ENCODE measurements at regions not wholly inside any gene's neighbourhood (a gene's known extent, or its start where the extent isn't known, plus 50 kb on each side); places are given as distances from the start of the nearest gene placed in this dataset.

DNA sequence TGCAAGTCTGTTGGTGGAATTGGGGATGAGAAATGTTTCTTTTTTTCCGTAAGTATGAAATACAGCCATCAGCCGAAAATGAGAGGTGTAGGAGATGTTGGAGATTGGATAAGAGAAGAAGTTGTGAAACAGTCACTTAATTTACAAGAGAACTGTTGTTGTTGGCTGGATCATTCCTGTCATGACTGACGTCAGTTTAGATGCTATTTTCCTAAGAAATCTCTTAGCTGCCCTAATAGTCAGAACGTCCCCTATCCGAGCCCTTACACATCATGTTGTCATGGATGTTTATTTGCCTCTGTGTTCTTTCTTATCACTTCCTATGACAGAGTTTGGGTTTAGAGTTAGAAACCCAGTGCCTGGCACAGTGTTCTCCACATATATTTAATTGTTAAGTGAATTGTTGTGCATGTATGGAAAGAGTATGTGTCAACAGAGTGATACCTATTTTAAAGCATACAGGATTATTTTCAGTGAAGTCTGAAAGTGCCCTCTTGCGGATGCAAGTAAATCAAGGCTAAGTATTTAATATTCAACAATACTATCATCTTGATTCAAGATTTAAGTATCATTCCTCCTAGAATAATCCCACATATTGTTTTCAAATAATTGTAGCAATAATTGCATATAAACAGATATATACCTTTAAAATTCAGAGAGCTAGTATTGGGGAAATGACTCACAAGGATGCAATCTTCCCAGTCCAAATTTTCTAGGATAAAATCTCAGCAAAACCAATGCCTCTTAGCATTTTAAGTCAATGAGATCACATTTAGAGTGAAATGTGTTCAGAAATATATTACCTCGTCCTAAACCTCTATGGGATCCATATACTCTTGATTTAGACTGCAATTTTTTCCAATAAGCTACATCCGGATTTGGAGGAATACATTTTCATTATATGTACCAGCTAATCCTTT is 309.9 kb upstream of the NOX3 start:
- TF ChIP-seq, protein P1, sequence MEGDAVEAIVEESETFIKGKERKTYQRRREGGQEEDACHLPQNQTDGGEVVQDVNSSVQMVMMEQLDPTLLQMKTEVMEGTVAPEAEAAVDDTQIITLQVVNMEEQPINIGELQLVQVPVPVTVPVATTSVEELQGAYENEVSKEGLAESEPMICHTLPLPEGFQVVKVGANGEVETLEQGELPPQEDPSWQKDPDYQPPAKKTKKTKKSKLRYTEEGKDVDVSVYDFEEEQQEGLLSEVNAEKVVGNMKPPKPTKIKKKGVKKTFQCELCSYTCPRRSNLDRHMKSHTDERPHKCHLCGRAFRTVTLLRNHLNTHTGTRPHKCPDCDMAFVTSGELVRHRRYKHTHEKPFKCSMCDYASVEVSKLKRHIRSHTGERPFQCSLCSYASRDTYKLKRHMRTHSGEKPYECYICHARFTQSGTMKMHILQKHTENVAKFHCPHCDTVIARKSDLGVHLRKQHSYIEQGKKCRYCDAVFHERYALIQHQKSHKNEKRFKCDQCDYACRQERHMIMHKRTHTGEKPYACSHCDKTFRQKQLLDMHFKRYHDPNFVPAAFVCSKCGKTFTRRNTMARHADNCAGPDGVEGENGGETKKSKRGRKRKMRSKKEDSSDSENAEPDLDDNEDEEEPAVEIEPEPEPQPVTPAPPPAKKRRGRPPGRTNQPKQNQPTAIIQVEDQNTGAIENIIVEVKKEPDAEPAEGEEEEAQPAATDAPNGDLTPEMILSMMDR (IDR thresholded peaks at IDR 0.05), result no peak
- no peak for TF ChIP-seq POLR2AphosphoS5 (IDR thresholded peaks at IDR 0.05)
